Tibial artery (tissue), 4 donors: ENCODE measurements at regions not wholly inside any gene's neighbourhood (a gene's known extent, or its start where the extent isn't known, plus 50 kb on each side); places are given as distances from the start of the nearest gene placed in this dataset.

Source experiments
- DNase-seq, 2 donors: peaks; one replicate each; pipeline ENCODE4 v3.0.0-alpha.2; 2019
- H3K27ac ChIP-seq, 2 donors: fragments of 200-600 bp; sonication (generic) in 1 of 2; 1 replicate in 1 of 2; 2 replicates in 1 of 2; pipeline ENCODE4 v1.5.1; 2018 to 2019; ENCODE audit warnings: mild to moderate bottlenecking in 1 of 2
- H3K27me3 ChIP-seq, 2 donors: fragments of 200-600 bp; sonication (generic) in 1 of 2; one replicate each; pipeline versions ENCODE4 v1.5.1 to v1.6.0; 2016 to 2019
- H3K36me3 ChIP-seq, 3 donors: fragments of 200-600 bp; sonication (generic) in 2 of 3; one replicate each; pipeline ENCODE4 v1.5.1; 2016 to 2019; ENCODE audit warnings: mild to moderate bottlenecking in 2 of 3
- H3K4me1 ChIP-seq, 4 donors: fragments of 200-600 bp; sonication (generic) in 2 of 4; 1 replicate in 3 of 4; 2 replicates in 1 of 4; pipeline ENCODE4 v1.5.1; 2016 to 2019
- H3K4me3 ChIP-seq, 2 donors: fragments of 200-600 bp; sonication (generic) in 1 of 2; 1 replicate in 1 of 2; 2 replicates in 1 of 2; pipeline ENCODE4 v1.5.1; 2018 to 2019; ENCODE audit warnings: mild to moderate bottlenecking in 2 of 2
- H3K9me3 ChIP-seq, 3 donors: fragments of 200-600 bp; sonication (generic) in 1 of 3; one replicate each; pipeline ENCODE4 v1.5.1; 2016 to 2019
- intact Hi-C: fragments of 100-400 bp; cut with DNase I; formaldehyde crosslinking; loops from one replicate; pipeline ENCODE4 v1.15.0; 2023; ENCODE audit warnings: low total_unique reads
- TF ChIP-seq, protein P1 (sequence below), 2 experiments: fragments of 200-600 bp in 1 of 2; fragments of 450-650 bp in 1 of 2; IDR thresholded peaks; one replicate each; pipeline ENCODE4 v1.5.1; 2017 to 2019; ENCODE audit warnings: antibody characterized with exemption in 2 of 2, mild to moderate bottlenecking in 1 of 2, moderate library complexity in 1 of 2

DNA sequence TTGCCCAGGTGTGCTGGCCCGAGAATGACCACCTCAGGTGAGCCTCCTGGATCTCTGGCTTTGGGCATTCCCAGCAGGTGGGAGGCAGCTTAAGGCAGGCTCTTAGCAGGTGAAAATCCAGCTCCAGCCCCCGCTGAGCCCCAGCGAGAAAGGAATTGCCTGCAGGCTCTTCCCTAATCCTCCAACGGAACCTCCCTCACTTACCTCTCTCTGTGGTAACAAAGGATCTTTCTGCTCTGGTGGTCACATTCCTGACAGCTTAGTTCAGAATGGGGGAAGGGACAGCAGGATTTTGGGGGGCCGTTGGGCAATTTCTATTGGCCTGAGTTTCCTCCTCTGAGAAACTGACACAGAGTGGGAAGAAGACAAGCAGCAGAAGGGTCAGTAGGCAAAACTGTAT, 116.0 kb upstream of the LHX5 start:
- Histone ChIP-seq H3K4me3 (no peak overlapping the region), H3K27me3 (peaks cover 0 to 30% of the 10 kb centered on the region in 2 donors), H3K36me3 (no peaks in the 10 kb centered on the region), H3K4me1 (peaks cover 0 to 5% (median 0%) of the 10 kb centered on the region in 4 donors), H3K9me3 (no peaks in the 10 kb centered on the region), H3K27ac (no peak overlapping the region)
- peak in 1 of 2 donors; percentile 19 for DNase-seq
- TF ChIP-seq, protein P1, sequence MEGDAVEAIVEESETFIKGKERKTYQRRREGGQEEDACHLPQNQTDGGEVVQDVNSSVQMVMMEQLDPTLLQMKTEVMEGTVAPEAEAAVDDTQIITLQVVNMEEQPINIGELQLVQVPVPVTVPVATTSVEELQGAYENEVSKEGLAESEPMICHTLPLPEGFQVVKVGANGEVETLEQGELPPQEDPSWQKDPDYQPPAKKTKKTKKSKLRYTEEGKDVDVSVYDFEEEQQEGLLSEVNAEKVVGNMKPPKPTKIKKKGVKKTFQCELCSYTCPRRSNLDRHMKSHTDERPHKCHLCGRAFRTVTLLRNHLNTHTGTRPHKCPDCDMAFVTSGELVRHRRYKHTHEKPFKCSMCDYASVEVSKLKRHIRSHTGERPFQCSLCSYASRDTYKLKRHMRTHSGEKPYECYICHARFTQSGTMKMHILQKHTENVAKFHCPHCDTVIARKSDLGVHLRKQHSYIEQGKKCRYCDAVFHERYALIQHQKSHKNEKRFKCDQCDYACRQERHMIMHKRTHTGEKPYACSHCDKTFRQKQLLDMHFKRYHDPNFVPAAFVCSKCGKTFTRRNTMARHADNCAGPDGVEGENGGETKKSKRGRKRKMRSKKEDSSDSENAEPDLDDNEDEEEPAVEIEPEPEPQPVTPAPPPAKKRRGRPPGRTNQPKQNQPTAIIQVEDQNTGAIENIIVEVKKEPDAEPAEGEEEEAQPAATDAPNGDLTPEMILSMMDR (IDR thresholded peaks at IDR 0.05) = no peak
- intact Hi-C loops = no loop called here

- TF ChIP-seq, protein P1 (IDR thresholded peaks at IDR 0.05) = no peak
- peak in 1 of 2 donors; percentile 9 for DNase-seq
- no peaks in the 10 kb centered on the region for H3K36me3 ChIP-seq
- no peak overlapping the region for H3K4me3 ChIP-seq
- H3K9me3 ChIP-seq = no peaks in the 10 kb centered on the region
- no peak overlapping the region for H3K27ac ChIP-seq
- intact Hi-C loops = no loop called here
- H3K27me3 ChIP-seq = peaks cover 0 to 19% of the 10 kb centered on the region in 2 donors
- H3K4me1 ChIP-seq = peaks cover 0 to 2% (median 0%) of the 10 kb centered on the region in 4 donors
Observed at GRCh38 chr12:113586461-113586860, 114.8 kb upstream of the LHX5 start.

DNA sequence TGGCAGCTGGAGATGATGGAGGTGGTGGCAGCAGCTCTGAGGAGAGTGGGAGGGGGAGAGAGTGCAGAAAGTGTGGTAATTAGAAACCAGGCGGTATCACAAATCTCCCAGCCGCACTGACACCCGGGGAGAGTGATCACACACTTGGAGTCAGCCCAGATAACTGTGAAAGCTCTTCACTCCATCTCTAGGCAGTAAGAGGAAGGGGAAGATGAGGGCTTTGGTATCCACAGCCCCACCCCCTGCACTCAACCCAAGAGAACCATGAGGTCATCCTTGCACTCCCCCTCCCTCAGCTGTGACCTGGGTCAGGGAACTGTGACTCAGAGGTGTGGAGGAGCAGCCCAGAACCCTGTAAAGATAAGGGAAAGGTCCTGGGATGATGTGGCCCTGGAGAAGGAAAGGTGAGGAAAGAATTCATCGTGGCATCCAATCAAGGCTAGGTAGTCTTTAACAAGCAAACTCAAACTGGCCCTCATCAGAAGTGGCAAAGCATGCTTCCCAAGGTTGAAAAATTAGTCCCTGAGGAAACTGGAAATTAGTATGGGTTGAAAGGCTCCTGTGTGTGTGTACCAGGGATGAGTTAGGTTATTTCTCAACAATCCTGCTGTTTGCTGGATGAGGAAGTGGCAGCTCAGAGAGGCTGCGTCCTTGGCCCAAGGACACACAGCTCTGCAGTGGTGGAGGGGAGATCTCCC, 111.0 kb upstream of the LHX5 start:
- H3K4me1 ChIP-seq = no peaks in the 10 kb centered on the region
- intact Hi-C loops = no loop called here
- H3K9me3 ChIP-seq = peaks cover 0 to 7% (median 5%) of the 10 kb centered on the region in 3 donors
- peaks cover 0 to 7% of the 10 kb centered on the region in 2 donors for H3K27me3 ChIP-seq
- DNase-seq = peak in 1 of 2 donors; percentile 23
- H3K4me3 ChIP-seq = no peak overlapping the region
- TF ChIP-seq, protein P1 (IDR thresholded peaks at IDR 0.05) = no peak
- H3K36me3 ChIP-seq = no peaks in the 10 kb centered on the region
- H3K27ac ChIP-seq = no peak overlapping the region

DNA sequence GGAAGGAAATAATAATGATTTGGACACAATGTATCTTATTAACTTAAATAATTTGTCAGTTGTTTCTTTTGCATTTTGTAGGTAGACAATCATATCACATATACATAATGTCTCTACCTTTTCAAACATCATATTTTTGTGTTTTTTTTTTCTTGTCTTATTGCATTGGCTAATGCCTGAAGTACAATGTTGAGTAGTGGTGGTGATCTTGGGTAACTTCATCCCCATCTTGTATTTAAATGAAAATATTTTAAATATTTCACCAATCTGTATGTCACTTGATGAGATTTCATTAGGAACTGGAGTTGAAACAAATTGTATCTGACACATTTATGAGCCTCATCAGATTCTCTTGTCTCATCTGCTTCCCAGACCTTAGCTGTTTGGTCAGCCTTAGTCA, 109.7 kb upstream of the LHX5 start:
- no peak for DNase-seq
- TF ChIP-seq, protein P1 (IDR thresholded peaks at IDR 0.05) = no peak
- intact Hi-C loops = no loop called here
- H3K27me3 ChIP-seq = peaks cover 0 to 7% of the 10 kb centered on the region in 2 donors
- H3K36me3 ChIP-seq = no peaks in the 10 kb centered on the region
- H3K4me1 ChIP-seq = no peaks in the 10 kb centered on the region
- no peak overlapping the region for H3K4me3 ChIP-seq
- H3K27ac ChIP-seq = no peak overlapping the region
- H3K9me3 ChIP-seq = peaks cover 0 to 7% (median 5%) of the 10 kb centered on the region in 3 donors

DNA sequence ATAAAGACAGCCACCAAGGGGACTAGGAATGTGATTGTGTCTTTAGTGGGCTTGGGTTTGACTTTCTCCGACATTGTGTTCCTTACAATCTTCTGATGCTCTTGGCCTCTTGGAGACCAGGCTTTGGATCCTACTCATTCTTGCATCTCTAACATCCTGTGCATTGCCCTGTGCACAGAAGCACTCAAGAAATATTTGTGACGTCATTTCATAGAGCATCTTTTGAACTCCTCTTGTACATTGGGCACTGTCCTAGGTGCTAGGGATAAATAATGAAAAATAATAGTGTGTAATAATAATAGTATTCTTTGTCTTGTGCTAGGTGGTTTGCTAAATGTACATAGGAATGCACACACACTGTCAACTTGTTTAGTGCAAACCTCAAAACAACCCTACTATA, 108.8 kb upstream of the LHX5 start:
- TF ChIP-seq, protein P1 (IDR thresholded peaks at IDR 0.05) = no peak
- Histone ChIP-seq H3K36me3 (no peaks in the 10 kb centered on the region), H3K4me3 (no peak overlapping the region), H3K4me1 (no peaks in the 10 kb centered on the region), H3K27ac (no peak overlapping the region), H3K27me3 (peaks cover 0 to 12% of the 10 kb centered on the region in 2 donors), H3K9me3 (peaks cover 0 to 7% (median 5%) of the 10 kb centered on the region in 3 donors)
- intact Hi-C loops = no loop called here
- no peak for DNase-seq
